OCI-LY1 (cell line): ENCODE measurements at regions not wholly inside any gene's neighbourhood (a gene's known extent, or its start where the extent isn't known, plus 50 kb on each side); places are given as distances from the start of the nearest gene placed in this dataset.

Experiments used
- H2AFZ ChIP-seq: fragments of 200-600 bp; sonication (generic), shearing (Covaris generic); 2 replicates; pipeline ENCODE4 v1.6.0; 2014; ENCODE audit warnings: antibody characterized with exemption, mild to moderate bottlenecking, low read length
- H3F3A ChIP-seq: fragments of 200-600 bp; sonication (generic), shearing (Covaris generic); 2 replicates; pipeline ENCODE4 v1.6.0; 2014; ENCODE audit warnings: mild to moderate bottlenecking, antibody characterized with exemption, low read length, moderate library complexity; ENCODE audit not compliant: insufficient read depth
- H3K27ac ChIP-seq: fragments of 200-600 bp; sonication (generic); 2 replicates; pipeline ENCODE4 v1.5.1; 2014; ENCODE audit warnings: low read length, mixed run types, mild to moderate bottlenecking, low read depth; ENCODE audit not compliant: poor library complexity, severe bottlenecking
- H3K27me3 ChIP-seq: fragments of 200-600 bp; sonication (generic); 2 replicates; pipeline ENCODE4 v1.6.0; 2014; ENCODE audit warnings: antibody characterized with exemption, mild to moderate bottlenecking, low read length, moderate library complexity; ENCODE audit not compliant: insufficient read depth
- H3K36me3 ChIP-seq: fragments of 200-600 bp; sonication (generic); 2 replicates; pipeline ENCODE4 v1.6.1; 2014; ENCODE audit warnings: mild to moderate bottlenecking, antibody characterized with exemption, low read length, moderate library complexity, mixed read lengths; ENCODE audit not compliant: insufficient read depth
- H3K4me1 ChIP-seq: fragments of 200-600 bp; sonication (generic); 2 replicates; pipeline ENCODE4 v1.5.1; 2014; ENCODE audit warnings: mild to moderate bottlenecking, low read length, moderate library complexity; ENCODE audit not compliant: insufficient read depth, severe bottlenecking
- H3K4me2 ChIP-seq: fragments of 200-600 bp; sonication (generic), shearing (Covaris generic); 2 replicates; pipeline ENCODE4 v1.6.1; 2014; ENCODE audit warnings: low read length
- H3K4me3 ChIP-seq: fragments of 200-600 bp; sonication (generic); 2 replicates; pipeline ENCODE4 v1.5.1; 2014; ENCODE audit warnings: low read length, low read depth, mild to moderate bottlenecking, mixed read lengths; ENCODE audit not compliant: poor library complexity, severe bottlenecking
- H3K79me2 ChIP-seq: fragments of 200-600 bp; shearing (Covaris generic); 2 replicates; pipeline ENCODE4 v1.6.1; 2016; ENCODE audit warnings: mixed run types, low read length, mixed read lengths; ENCODE audit not compliant: insufficient read depth
- H3K9ac ChIP-seq: fragments of 200-600 bp; sonication (generic), shearing (Covaris generic); 2 replicates; pipeline ENCODE4 v1.6.1; 2014; ENCODE audit warnings: mild to moderate bottlenecking, low read length, mixed read lengths
- H3K9me2 ChIP-seq: fragments of 200-600 bp; sonication (generic), shearing (Covaris generic); 2 replicates; pipeline ENCODE4 v1.6.1; 2014; ENCODE audit warnings: low read depth, mild to moderate bottlenecking, low read length, mixed read lengths
- H3K9me3 ChIP-seq: fragments of 200-600 bp; shearing (Covaris generic); 2 replicates; pipeline ENCODE4 v1.6.1; 2014; ENCODE audit warnings: low read length, mixed read lengths
- H4K20me1 ChIP-seq: fragments of 200-600 bp; sonication (generic), shearing (Covaris generic); 2 replicates; pipeline ENCODE4 v1.6.0; 2016; ENCODE audit warnings: mild to moderate bottlenecking, low read length; ENCODE audit not compliant: insufficient read depth
- CTCF ChIP-seq: fragments of 200-600 bp; sonication (generic), shearing (Covaris generic); IDR thresholded peaks from 2 replicates; pipeline ENCODE4 v1.5.1; 2017; ENCODE audit warnings: mild to moderate bottlenecking, antibody characterized with exemption, low read length, moderate library complexity, mixed read lengths
- EZH2 ChIP-seq: fragments of 200-600 bp; sonication (generic), shearing (Covaris generic); IDR thresholded peaks from 2 replicates; pipeline ENCODE4 v1.8.0; 2017; ENCODE audit warnings: borderline replicate concordance, mixed run types, mild to moderate bottlenecking, antibody characterized with exemption, low read length, moderate library complexity, mixed read lengths

- no peaks in the 10 kb centered on the region for H3K27me3 ChIP-seq
- H3K9me3 ChIP-seq = no peaks in the 10 kb centered on the region
- no peak overlapping the region for H3K4me3 ChIP-seq
- H3K4me2 ChIP-seq = no peak overlapping the region
- no peaks in the 10 kb centered on the region for H3K79me2 ChIP-seq
- H3K4me1 ChIP-seq = no peaks in the 10 kb centered on the region
- H3K27ac ChIP-seq = no peak overlapping the region
- H3K9me2 ChIP-seq = no peaks in the 10 kb centered on the region
- no peak for TF ChIP-seq EZH2
- TF ChIP-seq CTCF = peak; percentile 14; the same call in 1 of the 2 replicates
- no peak overlapping the region for H3K9ac ChIP-seq
- H3K36me3 ChIP-seq = no peaks in the 10 kb centered on the region
- no peak overlapping the region for H2AFZ ChIP-seq
- no peaks in the 10 kb centered on the region for H3F3A ChIP-seq
- no peaks in the 10 kb centered on the region for H4K20me1 ChIP-seq
These were observed 74.6 kb downstream of the CASP12 start for GRCh38 chr11:104823657-104824056.

GRCh38 chr11:104820431-104820830 is 77.8 kb downstream of the CASP12 start:
- Histone ChIP-seq H3K27ac (no peak overlapping the region), H3K4me1 (no peaks in the 10 kb centered on the region), H3K4me2 (no peak overlapping the region), H3K4me3 (no peak overlapping the region), H3K9ac (no peak overlapping the region), H3K9me3 (no peaks in the 10 kb centered on the region), H2AFZ (no peak overlapping the region), H3K27me3 (no peaks in the 10 kb centered on the region), H3F3A (no peaks in the 10 kb centered on the region), H3K9me2 (no peaks in the 10 kb centered on the region), H4K20me1 (no peaks in the 10 kb centered on the region), H3K79me2 (no peaks in the 10 kb centered on the region), H3K36me3 (no peaks in the 10 kb centered on the region)
- TF ChIP-seq EZH2 (no peak), CTCF (no peak)

- H2AFZ ChIP-seq = no peak overlapping the region
- H3K9me2 ChIP-seq = no peaks in the 10 kb centered on the region
- TF ChIP-seq EZH2 (no peak), CTCF (no peak)
- H3K9me3 ChIP-seq = no peaks in the 10 kb centered on the region
- H3K27me3 ChIP-seq = no peaks in the 10 kb centered on the region
- no peak overlapping the region for H3K27ac ChIP-seq
- no peak overlapping the region for H3K9ac ChIP-seq
- H3K4me2 ChIP-seq = no peak overlapping the region
- no peaks in the 10 kb centered on the region for H3K36me3 ChIP-seq
- no peaks in the 10 kb centered on the region for H3K4me1 ChIP-seq
- H3K79me2 ChIP-seq = no peaks in the 10 kb centered on the region
- no peak overlapping the region for H3K4me3 ChIP-seq
- H3F3A ChIP-seq = no peaks in the 10 kb centered on the region
- no peaks in the 10 kb centered on the region for H4K20me1 ChIP-seq
These were observed 78.7 kb downstream of the CASP12 start for GRCh38 chr11:104819603-104820002.
